HepG2 (cell line): ENCODE measurements at regions not wholly inside any gene's neighbourhood (a gene's known extent, or its start where the extent isn't known, plus 50 kb on each side); places are given as distances from the start of the nearest gene placed in this dataset.

ENCODE experiments used
- AGO1 ChIP-seq: fragments of 200-400 bp; formaldehyde crosslinking; IDR thresholded peaks from 2 replicates; pipeline ENCODE4 v1.6.1; 2017; ENCODE audit warnings: mild to moderate bottlenecking, low read depth, low read length, moderate library complexity; ENCODE audit not compliant: poor library complexity, severe bottlenecking
- ELF1 ChIP-seq: sonication (generic); formaldehyde crosslinking; IDR thresholded peaks from 2 replicates; pipeline ENCODE4 v1.4.0; 2020; ENCODE audit warnings: missing genetic modification reagents
- HNF4A ChIP-seq: sonication (generic); formaldehyde crosslinking; IDR thresholded peaks from 2 replicates; pipeline ENCODE4 v1.4.0; 2020; ENCODE audit warnings: missing genetic modification reagents
- KDM1A ChIP-seq: IDR thresholded peaks from 2 replicates; pipeline ENCODE4 v1.6.1; 2016; ENCODE audit warnings: missing compliant biosample characterization
- NFYB ChIP-seq: sonication (generic); formaldehyde crosslinking; IDR thresholded peaks from 2 replicates; pipeline ENCODE4 v1.4.0; 2020; ENCODE audit warnings: missing genetic modification reagents
- RFX1 ChIP-seq: fragments of 450-650 bp; IDR thresholded peaks from 2 replicates; pipeline ENCODE4 v1.6.1; 2017
- YEATS2 ChIP-seq: sonication (generic); formaldehyde crosslinking; IDR thresholded peaks from 2 replicates; pipeline ENCODE4 v1.4.0; 2020; ENCODE audit warnings: missing genetic modification reagents, borderline replicate concordance
- ZNF143 ChIP-seq: sonication (generic); formaldehyde crosslinking; IDR thresholded peaks from 2 replicates; pipeline ENCODE4 v1.4.0; 2020; ENCODE audit warnings: missing genetic modification reagents
- ZNF30 ChIP-seq: sonication (generic); formaldehyde crosslinking; IDR thresholded peaks from 2 replicates; pipeline ENCODE4 v1.5.0; 2020; ENCODE audit warnings: mild to moderate bottlenecking, missing genetic modification reagents
- TF ChIP-seq, protein P1 (sequence below): IDR thresholded peaks from 2 replicates; pipeline ENCODE4 v1.6.1; 2016; ENCODE audit warnings: control low read depth
- TF ChIP-seq, protein P2 (sequence below): sonication (generic); formaldehyde crosslinking; IDR thresholded peaks from 2 replicates; pipeline ENCODE4 v1.4.0; 2020; ENCODE audit warnings: mild to moderate bottlenecking, low read depth, missing genetic modification reagents
- TF ChIP-seq, protein P3 (sequence below): sonication (generic); formaldehyde crosslinking; IDR thresholded peaks from 2 replicates; pipeline ENCODE4 v1.5.1; 2020; ENCODE audit warnings: missing genetic modification reagents, mild to moderate bottlenecking, borderline replicate concordance
- TF ChIP-seq, protein P4 (sequence below): sonication (generic); formaldehyde crosslinking; IDR thresholded peaks from 2 replicates; pipeline ENCODE4 v1.4.0; 2020; ENCODE audit warnings: missing genetic modification reagents
- TF ChIP-seq, protein P5 (sequence below): sonication (generic); formaldehyde crosslinking; IDR thresholded peaks from 2 replicates; pipeline ENCODE4 v1.5.0; 2020; ENCODE audit warnings: mild to moderate bottlenecking, missing genetic modification reagents, borderline replicate concordance

DNA sequence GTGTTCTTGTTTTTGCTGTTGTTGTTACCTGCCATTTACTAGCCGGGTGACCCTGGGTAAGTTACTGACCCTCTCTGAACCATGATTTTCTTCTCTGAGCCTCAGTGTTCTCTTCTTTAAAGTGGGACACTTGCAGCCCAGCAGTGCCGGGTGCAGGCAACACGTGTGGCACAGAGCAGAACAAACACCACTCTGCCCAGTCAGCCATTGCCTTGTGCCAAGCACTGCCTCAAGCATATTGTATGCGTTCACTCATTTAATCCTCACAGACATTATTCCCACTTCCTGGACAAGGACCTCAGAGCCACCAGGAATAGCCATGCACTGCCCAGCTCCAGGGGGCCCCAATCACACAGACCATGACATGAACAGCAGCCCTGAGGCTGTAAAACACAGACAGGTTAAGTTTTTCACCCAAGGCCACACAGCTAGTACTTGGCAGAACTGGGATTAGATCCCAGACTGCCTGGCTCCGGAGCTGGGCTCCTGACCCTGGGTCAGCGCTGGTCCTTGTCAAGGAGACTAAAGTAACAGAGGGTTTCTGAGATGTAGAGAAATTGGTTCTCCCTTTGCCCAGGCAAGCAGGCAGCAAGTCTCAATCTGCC lies 74.0 kb upstream of the PTPN1 start (continued):
- TF ChIP-seq, protein P1, sequence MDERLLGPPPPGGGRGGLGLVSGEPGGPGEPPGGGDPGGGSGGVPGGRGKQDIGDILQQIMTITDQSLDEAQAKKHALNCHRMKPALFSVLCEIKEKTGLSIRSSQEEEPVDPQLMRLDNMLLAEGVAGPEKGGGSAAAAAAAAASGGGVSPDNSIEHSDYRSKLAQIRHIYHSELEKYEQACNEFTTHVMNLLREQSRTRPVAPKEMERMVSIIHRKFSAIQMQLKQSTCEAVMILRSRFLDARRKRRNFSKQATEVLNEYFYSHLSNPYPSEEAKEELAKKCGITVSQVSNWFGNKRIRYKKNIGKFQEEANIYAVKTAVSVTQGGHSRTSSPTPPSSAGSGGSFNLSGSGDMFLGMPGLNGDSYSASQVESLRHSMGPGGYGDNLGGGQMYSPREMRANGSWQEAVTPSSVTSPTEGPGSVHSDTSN (CRISPR knock-in tag): no peak
- TF ChIP-seq ZNF143 (CRISPR knock-in tag) (0 out of 2 replicates have a peak, but pooled peaks have one; percentile 8), YEATS2 (CRISPR knock-in tag) (no peak), RFX1 (no peak), ELF1 (no peak; the same call in 1 of the 2 replicates), AGO1 (no peak), ZNF30 (CRISPR knock-in tag) (no peak), KDM1A (CRISPR knock-in tag) (peak; percentile 40), NFYB (CRISPR knock-in tag) (no peak), HNF4A (CRISPR knock-in tag) (peak; percentile 16; the same call in 1 of the 2 replicates)
- TF ChIP-seq, protein P2, sequence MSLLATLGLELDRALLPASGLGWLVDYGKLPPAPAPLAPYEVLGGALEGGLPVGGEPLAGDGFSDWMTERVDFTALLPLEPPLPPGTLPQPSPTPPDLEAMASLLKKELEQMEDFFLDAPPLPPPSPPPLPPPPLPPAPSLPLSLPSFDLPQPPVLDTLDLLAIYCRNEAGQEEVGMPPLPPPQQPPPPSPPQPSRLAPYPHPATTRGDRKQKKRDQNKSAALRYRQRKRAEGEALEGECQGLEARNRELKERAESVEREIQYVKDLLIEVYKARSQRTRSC (CRISPR knock-in tag): no peak
- TF ChIP-seq, protein P3, sequence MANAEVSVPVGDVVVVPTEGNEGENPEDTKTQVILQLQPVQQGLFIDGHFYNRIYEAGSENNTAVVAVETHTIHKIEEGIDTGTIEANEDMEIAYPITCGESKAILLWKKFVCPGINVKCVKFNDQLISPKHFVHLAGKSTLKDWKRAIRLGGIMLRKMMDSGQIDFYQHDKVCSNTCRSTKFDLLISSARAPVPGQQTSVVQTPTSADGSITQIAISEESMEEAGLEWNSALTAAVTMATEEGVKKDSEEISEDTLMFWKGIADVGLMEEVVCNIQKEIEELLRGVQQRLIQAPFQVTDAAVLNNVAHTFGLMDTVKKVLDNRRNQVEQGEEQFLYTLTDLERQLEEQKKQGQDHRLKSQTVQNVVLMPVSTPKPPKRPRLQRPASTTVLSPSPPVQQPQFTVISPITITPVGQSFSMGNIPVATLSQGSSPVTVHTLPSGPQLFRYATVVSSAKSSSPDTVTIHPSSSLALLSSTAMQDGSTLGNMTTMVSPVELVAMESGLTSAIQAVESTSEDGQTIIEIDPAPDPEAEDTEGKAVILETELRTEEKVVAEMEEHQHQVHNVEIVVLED (CRISPR knock-in tag): no peak
- TF ChIP-seq, protein P4, sequence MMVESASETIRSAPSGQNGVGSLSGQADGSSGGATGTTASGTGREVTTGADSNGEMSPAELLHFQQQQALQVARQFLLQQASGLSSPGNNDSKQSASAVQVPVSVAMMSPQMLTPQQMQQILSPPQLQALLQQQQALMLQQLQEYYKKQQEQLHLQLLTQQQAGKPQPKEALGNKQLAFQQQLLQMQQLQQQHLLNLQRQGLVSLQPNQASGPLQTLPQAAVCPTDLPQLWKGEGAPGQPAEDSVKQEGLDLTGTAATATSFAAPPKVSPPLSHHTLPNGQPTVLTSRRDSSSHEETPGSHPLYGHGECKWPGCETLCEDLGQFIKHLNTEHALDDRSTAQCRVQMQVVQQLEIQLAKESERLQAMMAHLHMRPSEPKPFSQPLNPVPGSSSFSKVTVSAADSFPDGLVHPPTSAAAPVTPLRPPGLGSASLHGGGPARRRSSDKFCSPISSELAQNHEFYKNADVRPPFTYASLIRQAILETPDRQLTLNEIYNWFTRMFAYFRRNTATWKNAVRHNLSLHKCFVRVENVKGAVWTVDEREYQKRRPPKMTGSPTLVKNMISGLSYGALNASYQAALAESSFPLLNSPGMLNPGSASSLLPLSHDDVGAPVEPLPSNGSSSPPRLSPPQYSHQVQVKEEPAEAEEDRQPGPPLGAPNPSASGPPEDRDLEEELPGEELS (CRISPR knock-in tag): no peak
- TF ChIP-seq, protein P5, sequence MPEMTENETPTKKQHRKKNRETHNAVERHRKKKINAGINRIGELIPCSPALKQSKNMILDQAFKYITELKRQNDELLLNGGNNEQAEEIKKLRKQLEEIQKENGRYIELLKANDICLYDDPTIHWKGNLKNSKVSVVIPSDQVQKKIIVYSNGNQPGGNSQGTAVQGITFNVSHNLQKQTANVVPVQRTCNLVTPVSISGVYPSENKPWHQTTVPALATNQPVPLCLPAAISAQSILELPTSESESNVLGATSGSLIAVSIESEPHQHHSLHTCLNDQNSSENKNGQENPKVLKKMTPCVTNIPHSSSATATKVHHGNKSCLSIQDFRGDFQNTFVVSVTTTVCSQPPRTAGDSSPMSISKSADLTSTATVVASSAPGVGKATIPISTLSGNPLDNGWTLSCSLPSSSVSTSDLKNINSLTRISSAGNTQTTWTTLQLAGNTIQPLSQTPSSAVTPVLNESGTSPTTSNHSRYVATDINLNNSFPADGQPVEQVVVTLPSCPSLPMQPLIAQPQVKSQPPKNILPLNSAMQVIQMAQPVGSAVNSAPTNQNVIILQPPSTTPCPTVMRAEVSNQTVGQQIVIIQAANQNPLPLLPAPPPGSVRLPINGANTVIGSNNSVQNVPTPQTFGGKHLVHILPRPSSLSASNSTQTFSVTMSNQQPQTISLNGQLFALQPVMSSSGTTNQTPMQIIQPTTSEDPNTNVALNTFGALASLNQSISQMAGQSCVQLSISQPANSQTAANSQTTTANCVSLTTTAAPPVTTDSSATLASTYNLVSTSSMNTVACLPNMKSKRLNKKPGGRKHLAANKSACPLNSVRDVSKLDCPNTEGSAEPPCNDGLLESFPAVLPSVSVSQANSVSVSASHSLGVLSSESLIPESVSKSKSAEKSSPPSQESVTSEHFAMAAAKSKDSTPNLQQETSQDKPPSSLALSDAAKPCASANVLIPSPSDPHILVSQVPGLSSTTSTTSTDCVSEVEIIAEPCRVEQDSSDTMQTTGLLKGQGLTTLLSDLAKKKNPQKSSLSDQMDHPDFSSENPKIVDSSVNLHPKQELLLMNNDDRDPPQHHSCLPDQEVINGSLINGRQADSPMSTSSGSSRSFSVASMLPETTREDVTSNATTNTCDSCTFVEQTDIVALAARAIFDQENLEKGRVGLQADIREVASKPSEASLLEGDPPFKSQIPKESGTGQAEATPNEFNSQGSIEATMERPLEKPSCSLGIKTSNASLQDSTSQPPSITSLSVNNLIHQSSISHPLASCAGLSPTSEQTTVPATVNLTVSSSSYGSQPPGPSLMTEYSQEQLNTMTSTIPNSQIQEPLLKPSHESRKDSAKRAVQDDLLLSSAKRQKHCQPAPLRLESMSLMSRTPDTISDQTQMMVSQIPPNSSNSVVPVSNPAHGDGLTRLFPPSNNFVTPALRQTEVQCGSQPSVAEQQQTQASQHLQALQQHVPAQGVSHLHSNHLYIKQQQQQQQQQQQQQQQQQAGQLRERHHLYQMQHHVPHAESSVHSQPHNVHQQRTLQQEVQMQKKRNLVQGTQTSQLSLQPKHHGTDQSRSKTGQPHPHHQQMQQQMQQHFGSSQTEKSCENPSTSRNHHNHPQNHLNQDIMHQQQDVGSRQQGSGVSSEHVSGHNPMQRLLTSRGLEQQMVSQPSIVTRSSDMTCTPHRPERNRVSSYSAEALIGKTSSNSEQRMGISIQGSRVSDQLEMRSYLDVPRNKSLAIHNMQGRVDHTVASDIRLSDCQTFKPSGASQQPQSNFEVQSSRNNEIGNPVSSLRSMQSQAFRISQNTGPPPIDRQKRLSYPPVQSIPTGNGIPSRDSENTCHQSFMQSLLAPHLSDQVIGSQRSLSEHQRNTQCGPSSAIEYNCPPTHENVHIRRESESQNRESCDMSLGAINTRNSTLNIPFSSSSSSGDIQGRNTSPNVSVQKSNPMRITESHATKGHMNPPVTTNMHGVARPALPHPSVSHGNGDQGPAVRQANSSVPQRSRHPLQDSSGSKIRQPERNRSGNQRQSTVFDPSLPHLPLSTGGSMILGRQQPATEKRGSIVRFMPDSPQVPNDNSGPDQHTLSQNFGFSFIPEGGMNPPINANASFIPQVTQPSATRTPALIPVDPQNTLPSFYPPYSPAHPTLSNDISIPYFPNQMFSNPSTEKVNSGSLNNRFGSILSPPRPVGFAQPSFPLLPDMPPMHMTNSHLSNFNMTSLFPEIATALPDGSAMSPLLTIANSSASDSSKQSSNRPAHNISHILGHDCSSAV (CRISPR knock-in tag): no peak
